Subcutaneous abdominal adipose tissue (tissue), 5 donors: ENCODE measurements at regions not wholly inside any gene's neighbourhood (a gene's known extent, or its start where the extent isn't known, plus 50 kb on each side); places are given as distances from the start of the nearest gene placed in this dataset.

Source experiments
- H3K27ac ChIP-seq: one replicate; pipeline ENCODE4 v1.7.0; 2013; ENCODE audit warnings: low read depth, mild to moderate bottlenecking, inconsistent platforms, low read length, moderate library complexity
- H3K27me3 ChIP-seq, 5 donors: one replicate each; pipeline ENCODE4 v1.7.0; 2013; ENCODE audit warnings: low read length in 5 of 5, inconsistent platforms in 1 of 5; ENCODE audit not compliant: control insufficient read depth in 5 of 5, insufficient read depth in 4 of 5
- H3K36me3 ChIP-seq, 5 donors: one replicate each; pipeline ENCODE4 v1.7.0; 2013; ENCODE audit warnings: low read length in 5 of 5; ENCODE audit not compliant: control insufficient read depth in 5 of 5, insufficient read depth in 5 of 5
- H3K4me1 ChIP-seq, 5 donors: one replicate each; pipeline ENCODE4 v1.7.0; 2013; ENCODE audit warnings: low read length in 5 of 5, mild to moderate bottlenecking in 3 of 5, moderate library complexity in 1 of 5; ENCODE audit not compliant: control insufficient read depth in 5 of 5, insufficient read depth in 5 of 5
- H3K4me3 ChIP-seq, 5 donors: one replicate each; pipeline ENCODE4 v1.7.0; 2013; ENCODE audit warnings: low read length in 5 of 5, low read depth in 1 of 5
- H3K9ac ChIP-seq, 5 donors: one replicate each; pipeline ENCODE4 v1.7.0; 2013; ENCODE audit warnings: low read length in 5 of 5, mild to moderate bottlenecking in 4 of 5, moderate library complexity in 3 of 5
- H3K9me3 ChIP-seq, 5 donors: one replicate each; pipeline ENCODE4 v1.7.0; 2013; ENCODE audit warnings: low read length in 5 of 5; ENCODE audit not compliant: control insufficient read depth in 5 of 5
- donor health status: healthy.
- donor health status: healthy.
- donor health status: healthy.
- donor health status: healthy.
- donor health status: healthy.

- H3K4me1 ChIP-seq, result peaks cover 0 to 22% (median 11%) of the 10 kb centered on the region in 5 donors
- H3K27ac ChIP-seq, result peak overlapping the region; percentile 19
- no peaks in the 10 kb centered on the region for H3K27me3 ChIP-seq
- H3K4me3 ChIP-seq, result no peak overlapping the region
- no peak overlapping the region for H3K9ac ChIP-seq
- no peaks in the 10 kb centered on the region for H3K9me3 ChIP-seq
- H3K36me3 ChIP-seq, result no peaks in the 10 kb centered on the region
These were observed 369.1 kb upstream of the NOVA1 start for GRCh38 chr14:26966908-26967307.

GRCh38 chr14:26974965-26975364 is 377.1 kb upstream of the NOVA1 start:
- H3K27ac ChIP-seq, result no peak overlapping the region
- no peaks in the 10 kb centered on the region for H3K9me3 ChIP-seq
- no peaks in the 10 kb centered on the region for H3K36me3 ChIP-seq

GRCh38 chr14:26982071-26982470 is 384.2 kb upstream of the NOVA1 start:
- Histone ChIP-seq H3K9me3 (no peaks in the 10 kb centered on the region), H3K36me3 (no peaks in the 10 kb centered on the region), H3K27me3 (no peaks in the 10 kb centered on the region), H3K27ac (no peak overlapping the region), H3K4me1 (no peaks in the 10 kb centered on the region), H3K4me3 (no peak overlapping the region), H3K9ac (no peak overlapping the region)

More at GRCh38 chr14:26974965-26975364, 377.1 kb upstream of the NOVA1 start:
- Histone ChIP-seq H3K27me3 (no peaks in the 10 kb centered on the region), H3K9ac (no peak overlapping the region), H3K4me1 (no peaks in the 10 kb centered on the region), H3K4me3 (no peak overlapping the region)

GRCh38 chr14:26984311-26985177 is 386.7 kb upstream of the NOVA1 start:
- H3K4me3 ChIP-seq, result no peak overlapping the region

GRCh38 chr14:26987744-26988363 is 390.0 kb upstream of the NOVA1 start:
- H3K36me3 ChIP-seq, result no peaks in the 10 kb centered on the region
- H3K4me3 ChIP-seq, result no peak overlapping the region
- H3K27ac ChIP-seq, result no peak overlapping the region
- H3K27me3 ChIP-seq, result no peaks in the 10 kb centered on the region
- no peaks in the 10 kb centered on the region for H3K4me1 ChIP-seq
- no peaks in the 10 kb centered on the region for H3K9me3 ChIP-seq
- H3K9ac ChIP-seq, result no peak overlapping the region

More at GRCh38 chr14:26984311-26985177, 386.7 kb upstream of the NOVA1 start:
- Histone ChIP-seq H3K27ac (no peak overlapping the region), H3K9me3 (no peaks in the 10 kb centered on the region), H3K9ac (no peak overlapping the region), H3K4me1 (no peaks in the 10 kb centered on the region), H3K27me3 (no peaks in the 10 kb centered on the region), H3K36me3 (no peaks in the 10 kb centered on the region)

GRCh38 chr14:26990946-26991345 is 393.1 kb upstream of the NOVA1 start:
- Histone ChIP-seq H3K9ac (no peak overlapping the region), H3K4me1 (peaks cover 0 to 5% (median 0%) of the 10 kb centered on the region in 5 donors), H3K27me3 (no peaks in the 10 kb centered on the region), H3K36me3 (no peaks in the 10 kb centered on the region), H3K27ac (no peak overlapping the region), H3K4me3 (no peak overlapping the region), H3K9me3 (no peaks in the 10 kb centered on the region)

GRCh38 chr14:26992403-26993115 is 394.7 kb upstream of the NOVA1 start:
- H3K27me3 ChIP-seq, result no peaks in the 10 kb centered on the region
- H3K36me3 ChIP-seq, result no peaks in the 10 kb centered on the region
- no peak overlapping the region for H3K27ac ChIP-seq
- H3K9ac ChIP-seq, result no peak overlapping the region
- no peak overlapping the region for H3K4me3 ChIP-seq
- H3K9me3 ChIP-seq, result no peaks in the 10 kb centered on the region
- H3K4me1 ChIP-seq, result peaks cover 0 to 5% (median 0%) of the 10 kb centered on the region in 5 donors

GRCh38 chr14:26993556-26993955 is 395.7 kb upstream of the NOVA1 start:
- H3K9ac ChIP-seq, result no peak overlapping the region
- no peak overlapping the region for H3K27ac ChIP-seq
- peaks cover 0 to 5% (median 0%) of the 10 kb centered on the region in 5 donors for H3K4me1 ChIP-seq
- H3K4me3 ChIP-seq, result no peak overlapping the region
- no peaks in the 10 kb centered on the region for H3K9me3 ChIP-seq
- no peaks in the 10 kb centered on the region for H3K36me3 ChIP-seq
- no peaks in the 10 kb centered on the region for H3K27me3 ChIP-seq

GRCh38 chr14:26995301-26995700 is 397.5 kb upstream of the NOVA1 start:
- H3K9ac ChIP-seq, result no peak overlapping the region
- no peaks in the 10 kb centered on the region for H3K36me3 ChIP-seq
- no peaks in the 10 kb centered on the region for H3K27me3 ChIP-seq
- H3K4me1 ChIP-seq, result peaks cover 0 to 5% (median 0%) of the 10 kb centered on the region in 5 donors
- no peaks in the 10 kb centered on the region for H3K9me3 ChIP-seq
- no peak overlapping the region for H3K27ac ChIP-seq
- H3K4me3 ChIP-seq, result no peak overlapping the region

- peaks cover 0 to 5% (median 0%) of the 10 kb centered on the region in 5 donors for H3K4me1 ChIP-seq
- H3K27ac ChIP-seq, result no peak overlapping the region
These were observed 398.4 kb upstream of the NOVA1 start for GRCh38 chr14:26996246-26996645.

More at GRCh38 chr14:26996246-26996645, 398.4 kb upstream of the NOVA1 start:
- Histone ChIP-seq H3K9ac (no peak overlapping the region), H3K36me3 (no peaks in the 10 kb centered on the region), H3K4me3 (no peak overlapping the region), H3K9me3 (no peaks in the 10 kb centered on the region), H3K27me3 (no peaks in the 10 kb centered on the region)
